ENCODE measurements at regions not wholly inside any gene's neighbourhood (a gene's known extent, or its start where the extent isn't known, plus 50 kb on each side); places are given as distances from the start of the nearest gene placed in this dataset.
A peak's percentile ranks its signal among the peaks of the same experiment; 100 is the strongest.

- TF ChIP-seq, protein P1, sequence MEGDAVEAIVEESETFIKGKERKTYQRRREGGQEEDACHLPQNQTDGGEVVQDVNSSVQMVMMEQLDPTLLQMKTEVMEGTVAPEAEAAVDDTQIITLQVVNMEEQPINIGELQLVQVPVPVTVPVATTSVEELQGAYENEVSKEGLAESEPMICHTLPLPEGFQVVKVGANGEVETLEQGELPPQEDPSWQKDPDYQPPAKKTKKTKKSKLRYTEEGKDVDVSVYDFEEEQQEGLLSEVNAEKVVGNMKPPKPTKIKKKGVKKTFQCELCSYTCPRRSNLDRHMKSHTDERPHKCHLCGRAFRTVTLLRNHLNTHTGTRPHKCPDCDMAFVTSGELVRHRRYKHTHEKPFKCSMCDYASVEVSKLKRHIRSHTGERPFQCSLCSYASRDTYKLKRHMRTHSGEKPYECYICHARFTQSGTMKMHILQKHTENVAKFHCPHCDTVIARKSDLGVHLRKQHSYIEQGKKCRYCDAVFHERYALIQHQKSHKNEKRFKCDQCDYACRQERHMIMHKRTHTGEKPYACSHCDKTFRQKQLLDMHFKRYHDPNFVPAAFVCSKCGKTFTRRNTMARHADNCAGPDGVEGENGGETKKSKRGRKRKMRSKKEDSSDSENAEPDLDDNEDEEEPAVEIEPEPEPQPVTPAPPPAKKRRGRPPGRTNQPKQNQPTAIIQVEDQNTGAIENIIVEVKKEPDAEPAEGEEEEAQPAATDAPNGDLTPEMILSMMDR (IDR thresholded peaks at IDR 0.05 in 2 of 3, conservative IDR thresholded peaks at IDR 0.05 in 1 of 3; ENCODE audit: control insufficient read depth in 2 of 3, extremely low read depth in 1 of 3, insufficient read depth in 1 of 3, low read depth in 3 of 3, low read length in 3 of 3) = 0 out of 6 replicates have a peak, but pooled peaks of 2 of the 3 experiments have one; percentile 3 to 5
- TF ChIP-seq STAT1 (conservative IDR thresholded peaks at IDR 0.05) = no peak
- ATAC-seq (peak; percentile 46), DNase-seq (ENCODE audit: low read depth, low spot score) (no peak), FAIRE-seq (no peak)
- RAD21 ChIA-PET (ENCODE audit: unreplicated experiment) = interaction anchor here (1.0 to 5.4 kb wide), 4 partner anchors 54 to 541 kb away, joined by 3 to 44 read pairs (median 3); no protein-coding TSS in a partner anchor
- no peak overlapping the region for H2AFZ ChIP-seq (ENCODE audit: control insufficient read depth, low read depth, low read length)
- H3K9me3 ChIP-seq (replicated peaks; ENCODE audit: control insufficient read depth, insufficient read depth, low read length) = no peaks in the 10 kb centered on the region
- in situ Hi-C loops (cut with MboI) (loop anchor here (10.0 kb wide), 1 partner anchor 539 kb away; no protein-coding TSS in a partner anchor), intact Hi-C loops (cut with micrococcal nuclease; ENCODE audit: unreplicated experiment) (loop anchor here (5.0 to 10.0 kb wide), 2 partner anchors 139 to 324 kb away; no protein-coding TSS in a partner anchor)
- no peaks in the 10 kb centered on the region for H3K79me2 ChIP-seq (ENCODE audit: control insufficient read depth, insufficient read depth, low read length)
- POLR2A ChIA-PET = no interaction called here
- BruUV-seq (replicated peaks) = no TSS peak
- no peaks in the 10 kb centered on the region for H3K36me3 ChIP-seq (ENCODE audit: control insufficient read depth in 2 of 2, insufficient read depth in 2 of 2, low read length in 1 of 2)
- H3K9ac ChIP-seq (ENCODE audit: control insufficient read depth, insufficient read depth, low read length) = no peak overlapping the region
- no peak overlapping the region for H3K27ac ChIP-seq (ENCODE audit: control insufficient read depth, insufficient read depth)
- no peaks in the 10 kb centered on the region for H3K4me1 ChIP-seq (ENCODE audit: control insufficient read depth, insufficient read depth, low read length)
- 64% methylated on average over 7 of the region's 9 CpGs for WGBS (ENCODE audit: insufficient coverage, insufficient replicate concordance, low lambda C conversion rate, missing lambda C conversion rate)
- H3K4me3 ChIP-seq = no peak overlapping the region
- no peaks in the 10 kb centered on the region; a peak in 1 of 4 replicates for H3K27me3 ChIP-seq (replicated peaks in 1 of 2; ENCODE audit: control insufficient read depth in 2 of 2, insufficient read depth in 2 of 2, low read length in 1 of 2)
- CTCF ChIA-PET = interaction anchor here (0.7 to 6.5 kb wide), 10 partner anchors 11 to 404 kb away, joined by 3 to 55 read pairs (median 8); partner anchors contain the start of gene FHIP2A
- SMC1A ChIA-PET (ENCODE audit: uncharacterized antibody, unreplicated experiment) = interaction anchor here (1.0 to 4.5 kb wide), 2 partner anchors 241 to 254 kb away, joined by 3 to 35 read pairs; no protein-coding TSS in a partner anchor
- H3K4me2 ChIP-seq (ENCODE audit: control insufficient read depth, insufficient read depth) = no peak overlapping the region
- H4K20me1 ChIP-seq (ENCODE audit: control insufficient read depth, insufficient read depth) = no peaks in the 10 kb centered on the region
Observed at GRCh38 chr10:114876169-114876568, 54.6 kb downstream of the FHIP2A start.
